Type B pancreatic cell (in vitro differentiated cells): ENCODE measurements at regions not wholly inside any gene's neighbourhood (a gene's known extent, or its start where the extent isn't known, plus 50 kb on each side); places are given as distances from the start of the nearest gene placed in this dataset.

Source experiments
- DNase-seq: peaks from one replicate; pipeline ENCODE4 v3.0.0; 2021; ENCODE audit warnings: mixed read lengths; ENCODE audit not compliant: unreplicated experiment; ENCODE audit errors: extremely low spot score
- H3K27ac Mint-ChIP-seq: 2 replicates; pipeline ENCODE4 v1.8.0; 2021; ENCODE audit warnings: mild to moderate bottlenecking, mixed read lengths
- H3K27me3 Mint-ChIP-seq: 2 replicates; pipeline ENCODE4 v1.8.0; 2021; ENCODE audit warnings: mixed read lengths
- H3K36me3 Mint-ChIP-seq: 2 replicates; pipeline ENCODE4 v1.8.0; 2021; ENCODE audit warnings: mixed read lengths
- H3K4me1 Mint-ChIP-seq: one replicate; pipeline ENCODE4 v1.8.0; 2021; ENCODE audit warnings: mixed read lengths; ENCODE audit not compliant: unreplicated experiment
- H3K4me3 Mint-ChIP-seq: 2 replicates; pipeline ENCODE4 v1.8.0; 2021; ENCODE audit warnings: mild to moderate bottlenecking, mixed read lengths
- H3K9me3 Mint-ChIP-seq: 2 replicates; pipeline ENCODE4 v1.8.0; 2021; ENCODE audit warnings: mixed read lengths
- TF ChIP-seq, protein P1 (sequence below): fragments of 200-600 bp; sonication (generic); conservative IDR thresholded peaks from 2 replicates; pipeline ENCODE4 v1.5.0; 2021; ENCODE audit warnings: antibody characterized with exemption, mild to moderate bottlenecking

- no peaks in the 10 kb centered on the region for H3K4me1 Mint-ChIP-seq
- no peak overlapping the region for H3K27ac Mint-ChIP-seq
- no peaks in the 10 kb centered on the region for H3K36me3 Mint-ChIP-seq
- H3K9me3 Mint-ChIP-seq: no peaks in the 10 kb centered on the region
- TF ChIP-seq, protein P1, sequence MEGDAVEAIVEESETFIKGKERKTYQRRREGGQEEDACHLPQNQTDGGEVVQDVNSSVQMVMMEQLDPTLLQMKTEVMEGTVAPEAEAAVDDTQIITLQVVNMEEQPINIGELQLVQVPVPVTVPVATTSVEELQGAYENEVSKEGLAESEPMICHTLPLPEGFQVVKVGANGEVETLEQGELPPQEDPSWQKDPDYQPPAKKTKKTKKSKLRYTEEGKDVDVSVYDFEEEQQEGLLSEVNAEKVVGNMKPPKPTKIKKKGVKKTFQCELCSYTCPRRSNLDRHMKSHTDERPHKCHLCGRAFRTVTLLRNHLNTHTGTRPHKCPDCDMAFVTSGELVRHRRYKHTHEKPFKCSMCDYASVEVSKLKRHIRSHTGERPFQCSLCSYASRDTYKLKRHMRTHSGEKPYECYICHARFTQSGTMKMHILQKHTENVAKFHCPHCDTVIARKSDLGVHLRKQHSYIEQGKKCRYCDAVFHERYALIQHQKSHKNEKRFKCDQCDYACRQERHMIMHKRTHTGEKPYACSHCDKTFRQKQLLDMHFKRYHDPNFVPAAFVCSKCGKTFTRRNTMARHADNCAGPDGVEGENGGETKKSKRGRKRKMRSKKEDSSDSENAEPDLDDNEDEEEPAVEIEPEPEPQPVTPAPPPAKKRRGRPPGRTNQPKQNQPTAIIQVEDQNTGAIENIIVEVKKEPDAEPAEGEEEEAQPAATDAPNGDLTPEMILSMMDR: no peak
- peaks cover 40% of the 10 kb centered on the region for H3K27me3 Mint-ChIP-seq
- no peak for DNase-seq
- H3K4me3 Mint-ChIP-seq: no peak overlapping the region
Observed at GRCh38 chr1:239722035-239722434, 335.7 kb downstream of the CHRM3 start.

GRCh38 chr1:239723776-239724367 lies 337.5 kb downstream of the CHRM3 start:
- TF ChIP-seq, protein P1: no peak
- H3K4me1 Mint-ChIP-seq: no peaks in the 10 kb centered on the region
- H3K4me3 Mint-ChIP-seq: no peak overlapping the region
- DNase-seq: no peak
- H3K36me3 Mint-ChIP-seq: no peaks in the 10 kb centered on the region
- peaks cover 34% of the 10 kb centered on the region for H3K27me3 Mint-ChIP-seq
- H3K27ac Mint-ChIP-seq: no peak overlapping the region
- H3K9me3 Mint-ChIP-seq: no peaks in the 10 kb centered on the region

DNA sequence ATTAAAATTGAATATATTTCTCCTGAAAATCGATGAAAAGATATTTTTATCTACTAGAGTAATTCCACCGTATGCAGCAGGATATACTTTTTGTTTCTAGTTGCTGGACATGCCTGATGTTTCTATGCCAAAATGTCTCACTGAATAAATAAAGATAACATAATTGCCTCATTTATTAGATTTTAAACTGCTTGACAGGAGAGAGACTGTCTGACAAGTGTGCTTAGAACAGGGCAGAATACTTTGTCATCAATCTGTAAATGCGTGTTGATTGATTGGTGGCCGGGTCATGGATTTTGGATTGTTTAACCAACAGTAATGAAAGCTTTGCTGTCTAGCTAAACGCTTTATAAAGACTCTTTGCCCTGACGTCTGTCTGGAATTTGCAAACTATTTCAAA lies 339.0 kb downstream of the CHRM3 start:
- TF ChIP-seq, protein P1: no peak
- no peak overlapping the region for H3K4me3 Mint-ChIP-seq
- H3K36me3 Mint-ChIP-seq: no peaks in the 10 kb centered on the region
- H3K9me3 Mint-ChIP-seq: no peaks in the 10 kb centered on the region
- H3K27me3 Mint-ChIP-seq: peaks cover 27% of the 10 kb centered on the region
- no peaks in the 10 kb centered on the region for H3K4me1 Mint-ChIP-seq
- no peak for DNase-seq
- no peak overlapping the region for H3K27ac Mint-ChIP-seq

DNA sequence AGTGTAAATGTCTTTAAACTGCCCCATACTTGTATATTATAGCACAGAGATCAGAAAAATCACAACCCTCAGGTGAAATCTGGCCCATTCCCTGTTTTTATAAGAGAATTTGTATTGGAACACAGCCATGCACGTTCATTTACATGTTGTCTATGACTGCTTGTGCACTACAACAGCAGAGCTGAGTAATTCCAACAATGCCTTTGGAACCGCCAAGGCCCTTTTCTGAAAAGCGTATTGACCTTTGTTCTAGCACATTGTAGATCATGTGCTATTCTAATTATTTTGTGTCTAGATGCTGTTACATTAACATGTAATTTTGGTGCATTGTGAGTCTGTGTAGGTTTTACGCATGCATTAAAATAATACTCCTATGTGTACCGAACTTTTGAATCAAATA lies 339.6 kb downstream of the CHRM3 start:
- Mint-ChIP-seq H3K4me3 (no peak overlapping the region), H3K4me1 (no peaks in the 10 kb centered on the region), H3K9me3 (no peaks in the 10 kb centered on the region)

GRCh38 chr1:239730378-239730777 lies 344.0 kb downstream of the CHRM3 start:
- H3K27me3 Mint-ChIP-seq: peaks cover 24% of the 10 kb centered on the region
- peaks cover 5% of the 10 kb centered on the region for H3K4me1 Mint-ChIP-seq
- H3K27ac Mint-ChIP-seq: no peak overlapping the region
- no peaks in the 10 kb centered on the region for H3K36me3 Mint-ChIP-seq
- no peak for DNase-seq
- no peaks in the 10 kb centered on the region for H3K9me3 Mint-ChIP-seq
- no peak overlapping the region for H3K4me3 Mint-ChIP-seq
- TF ChIP-seq, protein P1: no peak

More for the DNA sequence above, 339.6 kb downstream of the CHRM3 start:
- Mint-ChIP-seq H3K27ac (no peak overlapping the region), H3K27me3 (peaks cover 26% of the 10 kb centered on the region), H3K36me3 (no peaks in the 10 kb centered on the region)
- DNase-seq: no peak
- TF ChIP-seq, protein P1: no peak
